ENCODE measurements at regions not wholly inside any gene's neighbourhood (a gene's known extent, or its start where the extent isn't known, plus 50 kb on each side); places are given as distances from the start of the nearest gene placed in this dataset.

DNA sequence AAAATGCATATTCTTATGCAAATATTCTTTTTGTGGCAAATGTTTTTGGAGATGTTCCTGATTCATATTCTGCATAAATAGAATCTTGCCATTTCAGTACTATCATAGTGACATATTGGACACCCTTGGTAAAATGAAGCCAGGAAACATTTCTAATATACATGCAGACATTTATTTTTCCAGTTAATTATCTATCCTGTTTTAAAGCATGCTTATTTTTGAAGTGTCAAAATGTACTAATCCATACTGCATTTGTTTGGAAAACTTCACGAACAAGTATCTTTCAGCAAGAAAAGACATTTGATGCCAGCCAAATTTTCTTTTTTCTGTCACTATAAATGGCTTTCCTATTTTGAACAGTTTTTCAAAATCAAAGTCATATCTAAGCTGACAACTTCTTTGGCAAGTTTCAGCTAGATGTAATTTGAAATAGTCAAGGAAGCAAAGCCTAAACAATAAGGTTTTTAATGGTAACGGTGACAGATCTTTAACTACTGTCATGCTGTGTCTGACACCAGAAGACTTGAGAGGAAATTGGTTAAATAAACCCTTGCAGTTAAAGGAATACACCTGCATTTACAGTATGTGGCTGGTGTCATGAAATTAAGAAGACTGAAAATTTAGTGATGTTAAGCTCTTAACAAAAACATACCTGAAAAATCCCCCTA, 284.3 kb downstream of the TLE1 start:
- no peaks in the 10 kb centered on the region for H3K27me3 ChIP-seq (ENCODE audit: control insufficient read depth, insufficient read depth, low read length)
- no peak for DNase-seq (ENCODE audit: low read depth)
- H3K36me3 ChIP-seq (ENCODE audit: control insufficient read depth, insufficient read depth, low read length): no peaks in the 10 kb centered on the region
- TF ChIP-seq, protein P1, sequence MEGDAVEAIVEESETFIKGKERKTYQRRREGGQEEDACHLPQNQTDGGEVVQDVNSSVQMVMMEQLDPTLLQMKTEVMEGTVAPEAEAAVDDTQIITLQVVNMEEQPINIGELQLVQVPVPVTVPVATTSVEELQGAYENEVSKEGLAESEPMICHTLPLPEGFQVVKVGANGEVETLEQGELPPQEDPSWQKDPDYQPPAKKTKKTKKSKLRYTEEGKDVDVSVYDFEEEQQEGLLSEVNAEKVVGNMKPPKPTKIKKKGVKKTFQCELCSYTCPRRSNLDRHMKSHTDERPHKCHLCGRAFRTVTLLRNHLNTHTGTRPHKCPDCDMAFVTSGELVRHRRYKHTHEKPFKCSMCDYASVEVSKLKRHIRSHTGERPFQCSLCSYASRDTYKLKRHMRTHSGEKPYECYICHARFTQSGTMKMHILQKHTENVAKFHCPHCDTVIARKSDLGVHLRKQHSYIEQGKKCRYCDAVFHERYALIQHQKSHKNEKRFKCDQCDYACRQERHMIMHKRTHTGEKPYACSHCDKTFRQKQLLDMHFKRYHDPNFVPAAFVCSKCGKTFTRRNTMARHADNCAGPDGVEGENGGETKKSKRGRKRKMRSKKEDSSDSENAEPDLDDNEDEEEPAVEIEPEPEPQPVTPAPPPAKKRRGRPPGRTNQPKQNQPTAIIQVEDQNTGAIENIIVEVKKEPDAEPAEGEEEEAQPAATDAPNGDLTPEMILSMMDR (IDR thresholded peaks at IDR 0.05; ENCODE audit: insufficient read depth, low read length, poor library complexity, severe bottlenecking): no peak
- H3K4me3 ChIP-seq (ENCODE audit: low read depth, low read length): no peak overlapping the region

DNA sequence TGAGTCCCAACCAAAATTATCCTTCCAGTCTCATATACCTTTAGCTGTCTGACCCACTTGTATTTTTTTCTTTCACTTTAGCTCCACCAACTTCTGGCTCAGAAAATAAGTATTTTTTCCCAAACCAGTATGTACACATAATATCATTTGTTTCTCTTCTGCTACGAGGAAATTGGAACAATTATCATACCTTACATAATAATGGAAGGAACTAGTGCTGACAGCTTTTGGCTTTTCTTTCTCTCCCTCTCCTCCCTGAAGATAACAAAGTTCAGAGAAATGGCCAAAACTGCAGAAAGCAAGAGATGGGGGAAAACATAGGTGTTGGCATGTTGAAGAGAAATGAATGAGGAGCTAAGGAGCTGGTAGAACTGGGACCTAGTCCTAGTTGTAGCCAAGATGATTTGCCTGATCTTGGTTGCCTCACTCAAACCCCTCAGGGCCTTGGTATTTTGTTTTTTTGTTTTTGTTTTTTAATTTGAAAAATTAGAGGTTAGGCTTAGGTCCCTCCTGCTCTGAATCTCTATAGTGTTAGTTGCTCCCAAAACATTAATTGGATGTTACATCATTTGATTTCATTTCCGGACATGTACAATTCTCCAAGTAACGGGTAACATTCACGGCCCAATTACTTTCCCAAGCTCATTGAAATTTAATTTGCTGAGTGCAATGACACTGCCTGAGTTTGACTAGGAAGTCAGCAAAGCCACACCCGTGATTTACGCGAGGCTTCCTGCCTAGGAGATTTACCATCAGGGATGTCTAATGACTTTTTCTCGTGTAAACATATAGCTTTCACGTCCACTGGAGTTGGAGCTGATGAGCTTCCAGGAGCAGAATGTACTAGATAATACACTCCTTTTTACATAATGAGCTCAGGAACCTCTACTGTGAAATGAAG, 291.6 kb downstream of the TLE1 start:
- no peak for DNase-seq (ENCODE audit: low read depth)
- TF ChIP-seq, protein P1 (IDR thresholded peaks at IDR 0.05; ENCODE audit: insufficient read depth, low read length, poor library complexity, severe bottlenecking): no peak
- H3K4me3 ChIP-seq (ENCODE audit: low read depth, low read length): no peak overlapping the region
- no peaks in the 10 kb centered on the region for H3K36me3 ChIP-seq (ENCODE audit: control insufficient read depth, insufficient read depth, low read length)
- no peaks in the 10 kb centered on the region for H3K27me3 ChIP-seq (ENCODE audit: control insufficient read depth, insufficient read depth, low read length)

DNA sequence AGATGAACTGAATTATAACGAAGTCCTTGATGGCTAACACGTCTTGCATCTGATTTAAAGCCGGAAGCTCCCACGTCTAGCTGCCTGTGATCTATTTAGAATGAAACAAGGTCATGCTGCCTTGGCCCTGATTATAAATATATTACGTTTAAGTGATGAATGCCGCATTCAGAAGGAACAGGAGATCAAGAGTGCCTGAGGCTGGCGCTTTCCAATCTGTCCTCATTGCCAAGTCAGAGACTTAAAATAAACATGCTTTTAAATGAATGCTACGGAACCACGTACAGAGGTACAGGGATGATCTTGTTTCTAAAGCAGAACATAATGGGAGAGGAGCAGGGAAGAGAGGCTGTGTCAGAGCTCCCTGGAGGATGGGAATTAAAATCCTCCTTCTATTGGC, 292.8 kb downstream of the TLE1 start:
- TF ChIP-seq, protein P1 (IDR thresholded peaks at IDR 0.05; ENCODE audit: insufficient read depth, low read length, poor library complexity, severe bottlenecking): no peak
- Histone ChIP-seq H3K36me3 (ENCODE audit: control insufficient read depth, insufficient read depth, low read length) (no peaks in the 10 kb centered on the region), H3K27me3 (ENCODE audit: control insufficient read depth, insufficient read depth, low read length) (no peaks in the 10 kb centered on the region), H3K4me3 (ENCODE audit: low read depth, low read length) (no peak overlapping the region)
- no peak for DNase-seq (ENCODE audit: low read depth)

DNA sequence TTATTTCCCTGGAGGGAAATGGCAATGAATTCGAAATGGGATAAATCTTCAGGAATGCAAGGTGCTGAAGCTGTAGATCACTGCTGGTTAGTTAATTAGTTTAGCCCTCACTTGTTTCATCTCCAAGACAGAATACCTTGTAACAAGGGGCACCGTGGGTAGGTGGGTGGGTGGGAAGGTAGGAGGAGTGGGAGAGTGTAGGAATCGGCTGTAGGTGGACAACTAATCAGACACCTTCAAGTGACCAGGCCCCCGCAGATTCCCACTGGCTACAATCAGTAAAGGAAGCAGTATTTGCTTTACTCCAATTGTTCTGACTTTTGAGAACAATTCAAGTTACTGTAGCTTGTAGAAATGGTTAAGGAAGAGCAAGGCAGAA, 293.7 kb downstream of the TLE1 start:
- no peak for DNase-seq (ENCODE audit: low read depth)
- H3K27me3 ChIP-seq (ENCODE audit: control insufficient read depth, insufficient read depth, low read length): no peaks in the 10 kb centered on the region
- TF ChIP-seq, protein P1 (IDR thresholded peaks at IDR 0.05; ENCODE audit: insufficient read depth, low read length, poor library complexity, severe bottlenecking): no peak
- no peak overlapping the region for H3K4me3 ChIP-seq (ENCODE audit: low read depth, low read length)
- no peaks in the 10 kb centered on the region for H3K36me3 ChIP-seq (ENCODE audit: control insufficient read depth, insufficient read depth, low read length)

DNA sequence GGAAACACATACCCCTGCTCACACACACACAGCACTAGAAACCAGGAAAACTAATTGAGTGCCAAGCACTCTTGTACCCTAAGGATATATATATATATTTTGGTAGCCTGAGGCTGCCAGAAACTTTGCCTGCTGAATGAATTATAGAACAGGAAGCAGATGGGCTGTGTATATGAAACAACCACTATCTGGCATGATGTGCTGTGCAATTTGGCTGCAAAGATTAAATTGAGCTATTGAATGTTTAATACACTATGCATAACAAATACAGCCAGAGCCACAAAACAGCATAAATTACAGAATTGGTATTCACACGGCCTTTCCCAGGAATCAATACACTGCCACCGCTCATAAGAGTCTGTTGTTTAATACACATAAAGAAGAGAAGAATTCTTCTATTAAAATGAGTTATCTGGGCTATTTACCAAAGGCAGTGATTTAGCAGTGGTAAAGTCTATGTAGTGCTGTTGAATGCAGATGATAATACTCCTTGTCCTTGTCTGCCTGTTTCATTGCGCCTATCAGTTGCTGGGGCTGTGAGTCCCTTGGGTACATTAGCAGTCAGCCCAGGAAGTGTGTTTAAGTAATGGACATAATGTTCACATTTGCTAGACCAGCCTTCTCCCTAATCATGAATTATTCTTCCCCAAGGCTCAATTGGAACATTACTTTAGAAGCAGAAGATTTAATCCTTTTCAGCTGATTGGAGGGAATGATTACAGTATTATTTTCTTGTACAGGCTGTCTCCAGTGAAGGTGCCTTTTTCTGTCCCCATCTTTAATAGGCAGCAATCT, 294.3 kb downstream of the TLE1 start:
- Histone ChIP-seq H3K36me3 (ENCODE audit: control insufficient read depth, insufficient read depth, low read length) (no peaks in the 10 kb centered on the region), H3K4me3 (ENCODE audit: low read depth, low read length) (no peak overlapping the region), H3K27me3 (ENCODE audit: control insufficient read depth, insufficient read depth, low read length) (no peaks in the 10 kb centered on the region)
- TF ChIP-seq, protein P1 (IDR thresholded peaks at IDR 0.05; ENCODE audit: insufficient read depth, low read length, poor library complexity, severe bottlenecking): no peak
- DNase-seq (ENCODE audit: low read depth): no peak

Data from kidney epithelial cell (primary cell).